Body of pancreas (tissue), 4 donors: ENCODE measurements at regions not wholly inside any gene's neighbourhood (a gene's known extent, or its start where the extent isn't known, plus 50 kb on each side); places are given as distances from the start of the nearest gene placed in this dataset.
"Not testable (repeated sequence)": the region's sequence is repeated elsewhere in the genome, so short reads cannot be mapped to it uniquely, and the experiment has no call there.

Experiments used
- ATAC-seq: fragments of 150-250 bp; one replicate; pipeline ENCODE4 v1.9.1; 2016
- DNase-seq, 4 donors: peaks; one replicate each; pipeline ENCODE4 v3.0.0-alpha.2; 2019
- H3K27ac ChIP-seq, 4 donors: fragments of 200-600 bp; sonication (generic); 1 replicate in 3 of 4; 2 replicates in 1 of 4; pipeline versions ENCODE4 v1.5.1 to v1.6.1; 2016 to 2019; ENCODE audit warnings: mild to moderate bottlenecking in 1 of 4, mixed read lengths in 1 of 4, moderate library complexity in 1 of 4
- H3K27me3 ChIP-seq, 2 donors: fragments of 200-600 bp; sonication (generic); one replicate each; pipeline ENCODE4 v1.6.0; 2016; ENCODE audit warnings: mild to moderate bottlenecking in 1 of 2
- H3K36me3 ChIP-seq, 2 donors: fragments of 200-600 bp; sonication (generic); replicated peaks in 1 of 2; 2 replicates each; pipeline ENCODE4 v1.5.1; 2016; ENCODE audit warnings: low read depth in 2 of 2; ENCODE audit not compliant: insufficient read depth in 1 of 2
- H3K4me1 ChIP-seq: fragments of 200-600 bp; sonication (generic); one replicate; pipeline ENCODE4 v1.6.0; 2016
- H3K4me3 ChIP-seq, 2 donors: fragments of 200-600 bp; sonication (generic); 1 replicate in 1 of 2; 2 replicates in 1 of 2; pipeline ENCODE4 v1.5.1; 2016 to 2019
- H3K9me3 ChIP-seq, 3 donors: fragments of 200-600 bp; sonication (generic); 1 replicate in 2 of 3; 2 replicates in 1 of 3; pipeline ENCODE4 v1.5.1; 2016
- CTCF ChIP-seq, 7 experiments: fragments of 450-650 bp in 4 of 7; fragments of 200-600 bp in 3 of 7; sonication (generic) in 3 of 7; IDR thresholded peaks; one replicate each; pipeline ENCODE4 v1.5.1; 2016 to 2019; ENCODE audit warnings: antibody characterized with exemption in 7 of 7
- POLR2A ChIP-seq, 3 donors: fragments of 450-650 bp; IDR thresholded peaks; one replicate each; pipeline ENCODE4 v1.6.1; 2016; ENCODE audit warnings: antibody characterized with exemption in 3 of 3, mild to moderate bottlenecking in 2 of 3
- WGBS, 2 donors: methylation state at CpG; one replicate each; pipeline ENCODE4 v1.1.5; 2017; 5-methylcytosine and 5-hydroxymethylcytosine counted together
- intact Hi-C: fragments of 100-400 bp; cut with DNase I; formaldehyde crosslinking; loops from one replicate; pipeline ENCODE4 v1.15.1; 2023

- ATAC-seq (no peak), DNase-seq (no peak)
- Histone ChIP-seq H3K27ac (no peak overlapping the region), H3K4me1 (no peaks in the 10 kb centered on the region), H3K4me3 (no peak overlapping the region), H3K27me3 (no peaks in the 10 kb centered on the region), H3K36me3 (no peaks in the 10 kb centered on the region), H3K9me3 (no peaks in the 10 kb centered on the region)
- TF ChIP-seq CTCF (IDR thresholded peaks at IDR 0.05) (no peak), POLR2A (IDR thresholded peaks at IDR 0.05) (no peak)
- intact Hi-C loops: no loop called here
These were observed 233.0 kb upstream of the NFIA start for GRCh38 chr1:60849401-60849800.

DNA sequence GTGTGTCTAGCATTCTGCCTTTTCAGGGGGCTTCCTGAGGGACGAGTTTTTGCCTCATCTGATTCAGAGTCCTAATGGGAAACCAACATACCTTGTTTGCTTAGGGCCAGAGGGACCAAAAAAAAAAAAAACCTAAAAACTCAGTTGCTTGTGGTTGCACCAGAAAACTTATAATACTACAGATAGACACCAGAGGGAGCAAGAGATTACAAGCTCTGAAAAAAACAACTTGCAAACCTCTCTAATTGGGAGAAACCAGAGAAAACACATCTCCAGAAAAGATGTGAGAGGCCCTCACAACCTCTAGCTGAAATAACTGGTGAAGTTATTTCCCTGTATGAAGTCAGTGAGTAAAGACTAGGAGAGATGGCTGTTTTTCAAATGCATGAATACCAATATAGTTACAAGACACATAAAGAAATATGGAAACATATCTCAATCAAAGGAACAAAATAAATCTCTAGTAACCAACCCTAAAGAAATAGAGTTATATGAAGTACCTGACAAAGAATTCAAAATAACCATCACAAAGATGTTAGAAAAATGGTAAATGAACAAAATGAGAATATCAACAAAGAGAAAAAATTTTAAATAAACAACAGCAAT is 233.7 kb upstream of the NFIA start:
- no peak for ATAC-seq
- H3K4me1 ChIP-seq: no peaks in the 10 kb centered on the region

GRCh38 chr1:60847855-60848582 is 234.3 kb upstream of the NFIA start:
- no peaks in the 10 kb centered on the region for H3K4me1 ChIP-seq
- no peak overlapping the region for H3K4me3 ChIP-seq
- no peaks in the 10 kb centered on the region for H3K27me3 ChIP-seq
- DNase-seq (no peak), ATAC-seq (no peak)
- no peaks in the 10 kb centered on the region for H3K36me3 ChIP-seq
- WGBS, 2 donors: 68 to 76% methylated on average over 4 of the region's 4 CpGs
- TF ChIP-seq CTCF (IDR thresholded peaks at IDR 0.05) (no peak), POLR2A (IDR thresholded peaks at IDR 0.05) (no peak)
- intact Hi-C loops: no loop called here
- no peak overlapping the region for H3K27ac ChIP-seq
- H3K9me3 ChIP-seq: no peaks in the 10 kb centered on the region

More for the DNA sequence above, 233.7 kb upstream of the NFIA start:
- H3K36me3 ChIP-seq: no peaks in the 10 kb centered on the region
- H3K9me3 ChIP-seq: no peaks in the 10 kb centered on the region
- intact Hi-C loops: no loop called here
- H3K27ac ChIP-seq: no peak overlapping the region
- no peak for DNase-seq
- TF ChIP-seq POLR2A (IDR thresholded peaks at IDR 0.05) (no peak), CTCF (IDR thresholded peaks at IDR 0.05) (peak in 6 of 7 experiments; percentile 34 to 65 (median 52))
- H3K4me3 ChIP-seq: no peak overlapping the region
- H3K27me3 ChIP-seq: no peaks in the 10 kb centered on the region
- WGBS, 2 donors: 0% methylated on average over 1 of the region's 1 CpG

GRCh38 chr1:60847391-60847790 is 235.0 kb upstream of the NFIA start:
- no peak overlapping the region for H3K4me3 ChIP-seq
- H3K36me3 ChIP-seq: no peaks in the 10 kb centered on the region
- H3K9me3 ChIP-seq: no peaks in the 10 kb centered on the region
- TF ChIP-seq CTCF (IDR thresholded peaks at IDR 0.05) (no peak), POLR2A (IDR thresholded peaks at IDR 0.05) (no peak)
- intact Hi-C loops: no loop called here
- H3K27ac ChIP-seq: no peak overlapping the region
- no peaks in the 10 kb centered on the region for H3K27me3 ChIP-seq
- ATAC-seq: no peak
- DNase-seq: no peak
- WGBS, 2 donors: 54 to 59% methylated on average over 3 of the region's 3 CpGs
- no peaks in the 10 kb centered on the region for H3K4me1 ChIP-seq

DNA sequence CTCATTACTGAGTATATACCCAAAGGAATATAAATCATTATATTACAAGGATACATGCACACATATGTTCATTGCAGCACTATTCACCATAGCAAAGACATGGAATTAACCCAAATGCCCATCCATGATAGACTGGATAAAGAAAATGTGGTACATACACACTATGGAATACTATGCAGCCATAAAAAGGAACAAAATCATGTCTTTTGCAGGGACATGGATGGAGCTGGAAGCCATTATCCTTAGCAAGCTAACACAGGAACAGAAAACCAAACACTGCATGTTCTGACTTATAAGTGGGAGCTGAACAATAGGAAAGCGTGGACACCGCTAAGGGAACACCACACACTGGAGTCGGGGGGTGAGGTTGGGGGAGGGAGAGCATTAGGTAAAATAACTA is 236.7 kb upstream of the NFIA start:
- H3K36me3 ChIP-seq, ATAC-seq, DNase-seq, H3K4me1 ChIP-seq, H3K9me3 ChIP-seq, H3K27me3 ChIP-seq, H3K4me3 ChIP-seq, H3K27ac ChIP-seq, intact Hi-C loops: not testable (repeated sequence)
- WGBS, 2 donors: 92 to 95% methylated on average over 3 of the region's 3 CpGs
